GM18498 (cell line): ENCODE measurements at regions not wholly inside any gene's neighbourhood (a gene's known extent, or its start where the extent isn't known, plus 50 kb on each side); places are given as distances from the start of the nearest gene placed in this dataset.

Experiments used
- ATAC-seq: cut with Tn5 transposase; IDR thresholded peaks from one replicate; pipeline ENCODE4 v1.9.1; 2021; ENCODE audit warnings: mild to moderate bottlenecking, moderate library complexity; ENCODE audit not compliant: unreplicated experiment

GRCh38 chr13:79096099-79096498 lies 310.0 kb downstream of the RBM26 start:
- ATAC-seq, result no peak

- no peak for ATAC-seq
These were observed 315.4 kb downstream of the RBM26 start for GRCh38 chr13:79090552-79091124.

GRCh38 chr13:79084802-79085424 lies 321.1 kb downstream of the RBM26 start:
- no peak for ATAC-seq

- ATAC-seq, result no peak
These were observed 324.1 kb downstream of the RBM26 start for GRCh38 chr13:79081942-79082341.

GRCh38 chr13:79079351-79079839 lies 326.7 kb downstream of the RBM26 start:
- no peak for ATAC-seq

- no peak for ATAC-seq
These were observed 330.4 kb downstream of the RBM26 start for GRCh38 chr13:79075703-79076102.

GRCh38 chr13:79070343-79070974 lies 335.6 kb downstream of the RBM26 start:
- peak; percentile 77 for ATAC-seq

GRCh38 chr13:79062291-79062690 lies 343.8 kb downstream of the RBM26 start:
- ATAC-seq, result no peak

GRCh38 chr13:79060216-79060615 lies 345.8 kb downstream of the RBM26 start:
- no peak for ATAC-seq

- no peak for ATAC-seq
These were observed 349.3 kb downstream of the RBM26 start for GRCh38 chr13:79056706-79057105.

- ATAC-seq, result no peak
These were observed 354.6 kb downstream of the RBM26 start for GRCh38 chr13:79051472-79051871.

GRCh38 chr13:79044415-79044814 lies 361.6 kb downstream of the RBM26 start:
- ATAC-seq, result no peak

- no peak for ATAC-seq
These were observed 362.8 kb downstream of the RBM26 start for GRCh38 chr13:79043208-79043607.

- no peak for ATAC-seq
These were observed 368.9 kb downstream of the RBM26 start for GRCh38 chr13:79037197-79037596.

GRCh38 chr13:79034341-79034740 lies 371.7 kb downstream of the RBM26 start:
- ATAC-seq, result no peak

GRCh38 chr13:79030513-79030912 lies 371.6 kb upstream of the OBI1 start:
- ATAC-seq, result no peak

- ATAC-seq, result no peak
These were observed 359.2 kb upstream of the OBI1 start for GRCh38 chr13:79018166-79018565.

GRCh38 chr13:79011179-79011578 lies 352.2 kb upstream of the OBI1 start:
- ATAC-seq, result peak; percentile 79

- no peak for ATAC-seq
These were observed 345.3 kb upstream of the OBI1 start for GRCh38 chr13:79003989-79004898.

- no peak for ATAC-seq
These were observed 340.5 kb upstream of the OBI1 start for GRCh38 chr13:78999494-78999893.

GRCh38 chr13:78998630-78999315 lies 339.8 kb upstream of the OBI1 start:
- ATAC-seq, result no peak
